CD14-positive monocyte (primary cell): ENCODE measurements at regions not wholly inside any gene's neighbourhood (a gene's known extent, or its start where the extent isn't known, plus 50 kb on each side); places are given as distances from the start of the nearest gene placed in this dataset.

Experiments used
- DNase-seq, 3 donors: peaks; one replicate each; pipeline ENCODE4 v3.0.0-alpha.2; 2011 to 2022
- H2AFZ ChIP-seq: 2 replicates; pipeline ENCODE4 v1.6.0; 2012; ENCODE audit warnings: mild to moderate bottlenecking, low read depth, low read length, inconsistent platforms; ENCODE audit not compliant: insufficient read depth, poor library complexity, severe bottlenecking
- H3K27ac ChIP-seq, 2 donors: 1 replicate in 1 of 2; 2 replicates in 1 of 2; pipeline ENCODE4 v1.5.1; 2012 to 2013; ENCODE audit warnings: low read length in 2 of 2, control low read depth in 1 of 2, inconsistent platforms in 1 of 2, low read depth in 1 of 2, mild to moderate bottlenecking in 1 of 2
- H3K27me3 ChIP-seq, 2 donors: one replicate each; pipeline versions ENCODE4 v1.6.0 to v1.6.1; 2011 to 2013; ENCODE audit warnings: low read length in 2 of 2; ENCODE audit not compliant: control insufficient read depth in 2 of 2, insufficient read depth in 2 of 2
- H3K36me3 ChIP-seq, 2 donors: replicated peaks in 1 of 2; 1 replicate in 1 of 2; 2 replicates in 1 of 2; pipeline versions ENCODE4 v1.5.1 to v1.6.1; 2012 to 2013; ENCODE audit warnings: low read length in 2 of 2, control low read depth in 1 of 2, inconsistent platforms in 1 of 2, mild to moderate bottlenecking in 1 of 2; ENCODE audit not compliant: insufficient read depth in 2 of 2, control insufficient read depth in 1 of 2
- H3K4me1 ChIP-seq, 2 donors: 1 replicate in 1 of 2; 2 replicates in 1 of 2; pipeline versions ENCODE4 v1.5.1 to v1.6.1; 2012 to 2013; ENCODE audit warnings: low read length in 2 of 2, control low read depth in 1 of 2, inconsistent platforms in 1 of 2, mild to moderate bottlenecking in 1 of 2, moderate library complexity in 1 of 2; ENCODE audit not compliant: insufficient read depth in 2 of 2, control insufficient read depth in 1 of 2
- H3K4me2 ChIP-seq: replicated peaks from 2 replicates; pipeline ENCODE3; 2012; ENCODE audit warnings: low read length, moderate library complexity, mild to moderate bottlenecking; ENCODE audit not compliant: poor library complexity, severe bottlenecking; ENCODE audit errors: extremely low read depth
- H3K4me3 ChIP-seq, 3 experiments: fragments of 200-600 bp in 1 of 3; sonication (generic) in 1 of 3; replicated peaks in 1 of 3; 1 replicate in 2 of 3; 2 replicates in 1 of 3; pipeline ENCODE4 v1.5.1; 2011 to 2013; ENCODE audit warnings: low read length in 3 of 3, mild to moderate bottlenecking in 3 of 3, control low read depth in 2 of 3, low read depth in 2 of 3, inconsistent platforms in 1 of 3, moderate library complexity in 1 of 3
- H3K79me2 ChIP-seq: 2 replicates; pipeline ENCODE4 v1.6.0; 2012; ENCODE audit warnings: mild to moderate bottlenecking, control low read depth, inconsistent platforms, low read length, moderate library complexity; ENCODE audit not compliant: insufficient read depth
- H3K9ac ChIP-seq: 2 replicates; pipeline ENCODE4 v1.6.0; 2017; ENCODE audit warnings: low read length, mild to moderate bottlenecking; ENCODE audit not compliant: insufficient read depth, poor library complexity, severe bottlenecking
- H3K9me3 ChIP-seq, 2 donors: replicated peaks in 1 of 2; 1 replicate in 1 of 2; 2 replicates in 1 of 2; pipeline versions ENCODE4 v1.5.1 to v1.6.1; 2012 to 2013; ENCODE audit warnings: low read length in 2 of 2, control low read depth in 1 of 2; ENCODE audit not compliant: control insufficient read depth in 1 of 2, insufficient read depth in 1 of 2
- H4K20me1 ChIP-seq: 2 replicates; pipeline ENCODE4 v1.6.0; 2012; ENCODE audit warnings: mild to moderate bottlenecking, low read length, control low read depth, moderate library complexity; ENCODE audit not compliant: insufficient read depth
- H3K27ac Mint-ChIP-seq, 7 donors: one replicate each; pipeline ENCODE4 v1.8.0; 2020; ENCODE audit warnings: mild to moderate bottlenecking in 7 of 7, mixed read lengths in 7 of 7, moderate library complexity in 6 of 7, inconsistent platforms in 2 of 7
- H3K27me3 Mint-ChIP-seq, 3 donors: one replicate each; pipeline ENCODE4 v1.8.0; 2021 to 2022; ENCODE audit warnings: low read depth in 3 of 3, mild to moderate bottlenecking in 3 of 3, mixed read lengths in 3 of 3, moderate library complexity in 3 of 3, inconsistent platforms in 1 of 3
- H3K36me3 Mint-ChIP-seq, 2 donors: one replicate each; pipeline ENCODE4 v1.8.0; 2020; ENCODE audit warnings: mixed read lengths in 2 of 2, inconsistent platforms in 1 of 2, mild to moderate bottlenecking in 1 of 2
- H3K4me1 Mint-ChIP-seq: one replicate; pipeline ENCODE4 v1.8.0; 2020; ENCODE audit warnings: mild to moderate bottlenecking, mixed read lengths
- H3K4me3 Mint-ChIP-seq, 2 donors: one replicate each; pipeline ENCODE4 v1.8.0; 2020; ENCODE audit warnings: mild to moderate bottlenecking in 2 of 2, mixed read lengths in 2 of 2, moderate library complexity in 1 of 2
- H3K9me3 Mint-ChIP-seq, 7 donors: one replicate each; pipeline ENCODE4 v1.8.0; 2020 to 2022; ENCODE audit warnings: mixed read lengths in 7 of 7, mild to moderate bottlenecking in 6 of 7, moderate library complexity in 6 of 7, inconsistent platforms in 2 of 7
- WGBS: methylation state at CpG from one replicate; pipeline ENCODE4 v1.1.5; 2013; ENCODE audit warnings: missing lambda C conversion rate; ENCODE audit not compliant: insufficient coverage; 5-methylcytosine and 5-hydroxymethylcytosine counted together
- intact Hi-C, 2 donors: fragments of 100-400 bp; cut with micrococcal nuclease; formaldehyde crosslinking; loops; one replicate each; pipeline versions ENCODE4 v1.15.0 to v1.15.1; 2023
- TF ChIP-seq, protein P1 (sequence below): fragments of 200-600 bp; IDR thresholded peaks from one replicate; pipeline ENCODE4 v1.8.0; 2022; ENCODE audit warnings: antibody characterized with exemption, mild to moderate bottlenecking

DNA sequence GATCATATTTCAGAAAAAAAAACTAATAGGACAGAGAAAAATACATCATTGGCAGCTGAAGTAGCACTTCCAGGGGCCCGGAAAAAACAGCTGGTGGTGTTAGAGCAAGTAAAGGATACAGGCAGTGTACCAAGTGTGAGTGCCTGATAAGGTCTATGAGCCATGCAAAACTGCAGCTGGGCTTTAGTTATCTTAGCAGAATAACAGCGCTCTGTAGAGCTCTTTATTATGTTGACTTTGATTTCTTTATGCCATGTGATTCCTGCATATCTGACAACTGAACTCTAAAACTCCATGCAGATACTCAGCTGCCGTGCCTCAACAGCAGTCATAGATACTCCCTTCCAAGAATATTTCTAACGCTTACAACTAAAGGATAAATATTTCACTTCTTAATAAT lies 119.5 kb downstream of the CAAP1 start:
- Histone ChIP-seq H3K4me1 (no peaks in the 10 kb centered on the region), H3K4me3 (no peak overlapping the region), H2AFZ (no peak overlapping the region), H3K27ac (no peak overlapping the region), H3K4me2 (no peak overlapping the region), H3K9ac (no peak overlapping the region), H3K79me2 (no peaks in the 10 kb centered on the region), H3K36me3 (no peaks in the 10 kb centered on the region), H3K9me3 (no peaks in the 10 kb centered on the region), H4K20me1 (no peaks in the 10 kb centered on the region), H3K27me3 (no peaks in the 10 kb centered on the region)
- intact Hi-C loops, result no loop called here
- WGBS, result 100% methylated on average over 4 of the region's 4 CpGs
- H3K27me3 Mint-ChIP-seq, result peaks cover 0 to 2% (median 1%) of the 10 kb centered on the region in 3 donors
- TF ChIP-seq, protein P1, sequence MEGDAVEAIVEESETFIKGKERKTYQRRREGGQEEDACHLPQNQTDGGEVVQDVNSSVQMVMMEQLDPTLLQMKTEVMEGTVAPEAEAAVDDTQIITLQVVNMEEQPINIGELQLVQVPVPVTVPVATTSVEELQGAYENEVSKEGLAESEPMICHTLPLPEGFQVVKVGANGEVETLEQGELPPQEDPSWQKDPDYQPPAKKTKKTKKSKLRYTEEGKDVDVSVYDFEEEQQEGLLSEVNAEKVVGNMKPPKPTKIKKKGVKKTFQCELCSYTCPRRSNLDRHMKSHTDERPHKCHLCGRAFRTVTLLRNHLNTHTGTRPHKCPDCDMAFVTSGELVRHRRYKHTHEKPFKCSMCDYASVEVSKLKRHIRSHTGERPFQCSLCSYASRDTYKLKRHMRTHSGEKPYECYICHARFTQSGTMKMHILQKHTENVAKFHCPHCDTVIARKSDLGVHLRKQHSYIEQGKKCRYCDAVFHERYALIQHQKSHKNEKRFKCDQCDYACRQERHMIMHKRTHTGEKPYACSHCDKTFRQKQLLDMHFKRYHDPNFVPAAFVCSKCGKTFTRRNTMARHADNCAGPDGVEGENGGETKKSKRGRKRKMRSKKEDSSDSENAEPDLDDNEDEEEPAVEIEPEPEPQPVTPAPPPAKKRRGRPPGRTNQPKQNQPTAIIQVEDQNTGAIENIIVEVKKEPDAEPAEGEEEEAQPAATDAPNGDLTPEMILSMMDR, result no peak
- no peak for DNase-seq
- no peaks in the 10 kb centered on the region for H3K36me3 Mint-ChIP-seq
- H3K4me3 Mint-ChIP-seq, result no peak overlapping the region
- H3K9me3 Mint-ChIP-seq, result peaks cover 0 to 2% (median 0%) of the 10 kb centered on the region in 7 donors
- H3K4me1 Mint-ChIP-seq, result no peaks in the 10 kb centered on the region
- H3K27ac Mint-ChIP-seq, result no peak overlapping the region

DNA sequence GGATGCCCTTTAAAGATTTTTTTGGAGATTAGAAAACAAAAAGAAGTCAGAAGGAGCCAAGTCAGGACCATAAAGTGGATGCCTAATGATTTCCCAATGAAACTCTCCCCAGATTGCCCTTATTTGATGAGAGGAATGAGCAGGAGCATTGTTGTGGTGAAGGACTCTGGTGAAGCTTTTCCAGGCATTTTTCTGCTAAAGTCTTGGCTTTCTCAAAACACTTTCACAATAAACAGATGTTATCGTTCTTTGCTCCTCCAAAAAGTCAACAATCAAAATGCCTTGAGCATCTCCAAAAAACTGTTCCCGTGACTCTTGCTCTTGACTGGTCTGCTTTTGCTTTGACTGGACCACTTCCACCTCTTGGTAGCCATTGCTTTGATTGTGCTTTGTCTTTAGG lies 121.8 kb downstream of the CAAP1 start:
- Histone ChIP-seq H3K79me2 (no peaks in the 10 kb centered on the region), H3K4me1 (no peaks in the 10 kb centered on the region), H4K20me1 (no peaks in the 10 kb centered on the region), H3K36me3 (no peaks in the 10 kb centered on the region), H3K27ac (no peak overlapping the region), H2AFZ (no peak overlapping the region), H3K9me3 (no peaks in the 10 kb centered on the region), H3K4me2 (no peak overlapping the region), H3K27me3 (no peaks in the 10 kb centered on the region), H3K4me3 (no peak overlapping the region), H3K9ac (no peak overlapping the region)
- no peaks in the 10 kb centered on the region for H3K4me1 Mint-ChIP-seq
- peaks cover 0 to 2% (median 0%) of the 10 kb centered on the region in 7 donors for H3K9me3 Mint-ChIP-seq
- no peak overlapping the region for H3K27ac Mint-ChIP-seq
- intact Hi-C loops, result no loop called here
- DNase-seq, result no peak
- H3K27me3 Mint-ChIP-seq, result peaks cover 0 to 3% (median 0%) of the 10 kb centered on the region in 3 donors
- TF ChIP-seq, protein P1, result no peak
- H3K4me3 Mint-ChIP-seq, result no peak overlapping the region
- H3K36me3 Mint-ChIP-seq, result no peaks in the 10 kb centered on the region
- WGBS, result 100% methylated on average over 1 of the region's 2 CpGs
